Glutamatergic neuron (in vitro differentiated cells): ENCODE measurements at regions not wholly inside any gene's neighbourhood (a gene's known extent, or its start where the extent isn't known, plus 50 kb on each side); places are given as distances from the start of the nearest gene placed in this dataset.

Source experiments
- DNase-seq: peaks from one replicate; pipeline ENCODE4 v3.0.0; 2022
- H3K27ac Mint-ChIP-seq: one replicate; pipeline ENCODE4 v1.8.0; 2020; ENCODE audit warnings: mild to moderate bottlenecking, mixed read lengths, inconsistent platforms; ENCODE audit not compliant: unreplicated experiment
- H3K27me3 Mint-ChIP-seq: one replicate; pipeline ENCODE4 v1.8.0; 2020; ENCODE audit warnings: mild to moderate bottlenecking, moderate library complexity, mixed read lengths, inconsistent platforms; ENCODE audit not compliant: unreplicated experiment
- H3K36me3 Mint-ChIP-seq: one replicate; pipeline ENCODE4 v1.8.0; 2020; ENCODE audit warnings: mild to moderate bottlenecking, mixed read lengths, inconsistent platforms; ENCODE audit not compliant: unreplicated experiment
- H3K4me1 Mint-ChIP-seq: one replicate; pipeline ENCODE4 v1.8.0; 2020; ENCODE audit warnings: mild to moderate bottlenecking, low read depth, mixed read lengths, inconsistent platforms; ENCODE audit not compliant: unreplicated experiment
- H3K4me3 Mint-ChIP-seq: one replicate; pipeline ENCODE4 v1.8.0; 2020; ENCODE audit warnings: mild to moderate bottlenecking, mixed read lengths, inconsistent platforms; ENCODE audit not compliant: unreplicated experiment
- H3K9me3 Mint-ChIP-seq: one replicate; pipeline ENCODE4 v1.8.0; 2020; ENCODE audit warnings: mild to moderate bottlenecking, moderate library complexity, mixed read lengths, inconsistent platforms; ENCODE audit not compliant: unreplicated experiment
- CTCF ChIP-seq: fragments of 200-600 bp; sonication (generic); IDR thresholded peaks from one replicate; pipeline ENCODE4 v1.5.0; 2021; ENCODE audit not compliant: partially characterized antibody, unreplicated experiment

DNA sequence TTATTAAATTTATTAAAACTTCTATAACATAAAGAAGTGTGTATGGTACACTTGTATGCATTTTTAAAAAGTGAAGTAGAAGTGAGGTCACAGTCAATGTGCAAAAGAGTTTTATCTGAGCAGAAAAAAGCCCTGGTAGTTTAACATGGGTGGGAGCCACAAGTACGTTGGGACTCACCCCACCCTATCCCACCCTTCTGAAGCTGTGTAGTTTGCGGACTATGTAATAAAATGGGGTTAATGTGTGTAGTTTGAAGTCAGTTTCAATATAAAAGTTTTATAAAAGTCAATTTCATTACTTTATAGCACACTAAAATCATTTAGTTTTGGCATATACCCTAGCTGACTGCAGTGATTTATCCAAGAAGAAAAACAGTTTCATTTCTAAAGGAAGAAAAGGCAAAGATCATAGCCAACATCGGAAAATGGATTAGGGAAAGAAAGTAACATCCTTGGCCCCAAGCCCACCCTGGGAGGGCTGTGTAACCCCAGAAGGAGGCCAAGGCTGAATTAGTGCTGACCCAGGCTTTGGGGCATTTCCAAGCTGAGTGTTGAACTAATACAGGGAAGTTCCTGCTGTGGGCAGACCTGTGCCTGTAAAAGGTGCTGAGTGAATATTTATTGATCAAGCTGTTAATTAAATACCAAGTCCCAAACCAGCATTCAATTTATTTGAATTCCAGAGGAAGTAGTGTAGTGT lies 398.6 kb upstream of the ADAMTSL1 start:
- Mint-ChIP-seq H3K27ac (no peak overlapping the region), H3K36me3 (no peaks in the 10 kb centered on the region), H3K4me3 (no peak overlapping the region), H3K27me3 (no peaks in the 10 kb centered on the region), H3K9me3 (no peaks in the 10 kb centered on the region), H3K4me1 (no peaks in the 10 kb centered on the region)
- no peak for TF ChIP-seq CTCF
- DNase-seq = no peak

- Mint-ChIP-seq H3K9me3 (no peaks in the 10 kb centered on the region), H3K27ac (no peak overlapping the region), H3K27me3 (no peaks in the 10 kb centered on the region), H3K4me3 (no peak overlapping the region), H3K36me3 (no peaks in the 10 kb centered on the region), H3K4me1 (no peaks in the 10 kb centered on the region)
- no peak for TF ChIP-seq CTCF
- DNase-seq = no peak
Measured at GRCh38 chr9:18077941-18078678, 395.8 kb upstream of the ADAMTSL1 start.

DNA sequence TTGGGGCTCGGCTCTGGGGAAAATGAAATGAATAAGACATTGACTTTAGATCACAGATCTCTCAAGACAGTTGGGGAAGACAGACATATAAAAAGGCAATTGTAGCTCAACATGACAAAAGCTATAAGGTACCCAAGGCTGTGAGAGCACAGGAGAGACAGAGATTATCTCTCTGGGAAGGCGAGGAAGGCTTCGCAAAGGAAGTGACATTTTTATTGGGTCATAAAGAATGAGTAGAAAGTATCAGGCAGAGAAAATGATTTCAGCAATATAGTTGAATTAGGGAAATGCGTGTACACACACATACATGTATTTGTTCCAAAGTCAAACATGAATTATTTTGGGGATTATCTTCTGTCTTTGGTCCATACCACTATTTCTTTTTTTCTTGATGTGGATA lies 381.8 kb upstream of the ADAMTSL1 start:
- H3K9me3 Mint-ChIP-seq = no peaks in the 10 kb centered on the region
- TF ChIP-seq CTCF = no peak
- H3K4me3 Mint-ChIP-seq = no peak overlapping the region
- no peak overlapping the region for H3K27ac Mint-ChIP-seq
- H3K4me1 Mint-ChIP-seq = no peaks in the 10 kb centered on the region
- H3K36me3 Mint-ChIP-seq = no peaks in the 10 kb centered on the region
- H3K27me3 Mint-ChIP-seq = peaks cover 2% of the 10 kb centered on the region
- no peak for DNase-seq

DNA sequence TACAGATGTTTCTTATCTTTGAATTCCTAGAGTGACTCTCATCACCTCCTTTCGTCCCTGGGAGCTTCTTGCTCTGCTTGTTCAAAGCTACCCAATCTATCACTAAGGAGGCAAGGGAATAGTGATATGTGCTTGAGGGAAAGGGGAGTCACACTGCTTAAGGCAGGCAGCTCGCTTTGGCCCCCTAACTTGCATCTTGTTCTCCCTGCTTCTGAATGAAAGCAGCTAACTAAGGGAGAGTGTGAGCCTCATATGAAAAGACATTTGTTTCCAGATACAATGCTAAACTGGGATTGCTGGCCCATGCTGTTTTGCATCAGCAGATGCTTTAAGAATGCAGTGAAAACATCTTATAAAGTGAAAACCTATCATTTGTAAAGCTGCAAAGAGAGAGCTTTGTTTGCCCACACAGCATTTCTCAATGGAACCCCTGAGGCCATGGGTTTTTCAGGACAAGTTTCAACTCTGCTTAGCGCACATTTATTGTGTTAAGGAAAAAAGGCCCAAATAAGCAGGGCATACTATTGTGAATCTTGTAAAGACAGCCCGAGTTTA lies 367.9 kb upstream of the ADAMTSL1 start:
- H3K9me3 Mint-ChIP-seq = no peaks in the 10 kb centered on the region
- H3K4me1 Mint-ChIP-seq = peaks cover 4% of the 10 kb centered on the region
- no peaks in the 10 kb centered on the region for H3K27me3 Mint-ChIP-seq
- no peak for TF ChIP-seq CTCF
- H3K36me3 Mint-ChIP-seq = no peaks in the 10 kb centered on the region
- H3K27ac Mint-ChIP-seq = no peak overlapping the region
- no peak for DNase-seq
- no peak overlapping the region for H3K4me3 Mint-ChIP-seq

DNA sequence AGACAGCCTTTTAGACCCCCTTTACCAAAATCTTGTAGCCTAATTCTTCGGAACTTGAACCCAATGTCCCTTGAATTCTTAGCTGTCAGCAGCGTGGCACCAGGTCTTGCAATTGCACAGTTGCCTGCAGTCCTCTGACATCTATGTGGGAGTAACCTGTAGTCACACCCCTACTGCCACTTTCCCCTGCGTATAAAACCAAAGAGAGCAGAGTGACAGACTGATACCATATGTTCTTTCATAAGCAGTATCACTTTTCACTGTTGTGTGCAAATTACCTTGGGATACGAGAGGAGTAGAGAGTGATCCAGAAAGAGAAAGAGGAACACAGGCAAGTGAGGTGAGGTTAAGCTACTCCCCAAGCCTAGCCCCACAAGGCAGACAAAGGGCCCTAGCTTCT lies 364.3 kb upstream of the ADAMTSL1 start:
- no peak for DNase-seq
- Mint-ChIP-seq H3K4me1 (peaks cover 4% of the 10 kb centered on the region), H3K9me3 (no peaks in the 10 kb centered on the region), H3K27ac (no peak overlapping the region), H3K36me3 (no peaks in the 10 kb centered on the region), H3K27me3 (peaks cover 2% of the 10 kb centered on the region), H3K4me3 (no peak overlapping the region)
- TF ChIP-seq CTCF = no peak
